T-helper 17 cell (primary cell): ENCODE measurements at regions not wholly inside any gene's neighbourhood (a gene's known extent, or its start where the extent isn't known, plus 50 kb on each side); places are given as distances from the start of the nearest gene placed in this dataset.

Experiments
- ATAC-seq: fragments of 150-1000 bp; cut with Tn5 transposase; 2 replicates; pipeline ENCODE4 v1.10.0; 2021; ENCODE audit warnings: mild to moderate bottlenecking, moderate library complexity
- DNase-seq, 3 donors: peaks; one replicate each; pipeline versions ENCODE4 v3.0.0 to v3.0.0-alpha.2; 2020 to 2021
- H3K9me3 ChIP-seq: one replicate; pipeline ENCODE4 v1.7.0; 2013; ENCODE audit warnings: low read length, mild to moderate bottlenecking; ENCODE audit not compliant: control insufficient read depth, poor library complexity, severe bottlenecking
- H3K27ac Mint-ChIP-seq: one replicate; pipeline ENCODE4 v1.8.0; 2022; ENCODE audit warnings: mild to moderate bottlenecking, moderate library complexity, mixed read lengths
- H3K27me3 Mint-ChIP-seq: one replicate; pipeline ENCODE4 v1.8.0; 2022; ENCODE audit warnings: mixed read lengths
- H3K36me3 Mint-ChIP-seq: one replicate; pipeline ENCODE4 v1.8.0; 2022; ENCODE audit warnings: low read depth, mixed read lengths
- H3K4me1 Mint-ChIP-seq: one replicate; pipeline ENCODE4 v1.8.0; 2022; ENCODE audit warnings: mild to moderate bottlenecking, mixed read lengths
- H3K4me3 Mint-ChIP-seq: one replicate; pipeline ENCODE4 v1.8.0; 2022; ENCODE audit warnings: mild to moderate bottlenecking, moderate library complexity, mixed read lengths

- no peaks in the 10 kb centered on the region for H3K9me3 ChIP-seq
- H3K4me3 Mint-ChIP-seq, result no peak overlapping the region
- H3K36me3 Mint-ChIP-seq, result no peaks in the 10 kb centered on the region
- no peak for DNase-seq
- ATAC-seq, result no peak
- H3K27ac Mint-ChIP-seq, result no peak overlapping the region
- H3K4me1 Mint-ChIP-seq, result no peaks in the 10 kb centered on the region
- H3K27me3 Mint-ChIP-seq, result no peaks in the 10 kb centered on the region
Observed at GRCh38 chr3:174620855-174621472, 238.2 kb upstream of the NAALADL2 start.

GRCh38 chr3:174633342-174633741, 225.8 kb upstream of the NAALADL2 start:
- Mint-ChIP-seq H3K27me3 (no peaks in the 10 kb centered on the region), H3K4me1 (no peaks in the 10 kb centered on the region), H3K36me3 (no peaks in the 10 kb centered on the region), H3K4me3 (no peak overlapping the region), H3K27ac (no peak overlapping the region)
- ATAC-seq (no peak), DNase-seq (no peak)
- H3K9me3 ChIP-seq, result no peaks in the 10 kb centered on the region

- H3K36me3 Mint-ChIP-seq, result no peaks in the 10 kb centered on the region
- H3K4me3 Mint-ChIP-seq, result no peak overlapping the region
- DNase-seq (no peak), ATAC-seq (no peak)
- no peaks in the 10 kb centered on the region for H3K27me3 Mint-ChIP-seq
- H3K9me3 ChIP-seq, result no peaks in the 10 kb centered on the region
- H3K4me1 Mint-ChIP-seq, result no peaks in the 10 kb centered on the region
- no peak overlapping the region for H3K27ac Mint-ChIP-seq
Observed at GRCh38 chr3:174636451-174636850, 222.7 kb upstream of the NAALADL2 start.

- H3K27me3 Mint-ChIP-seq, result no peaks in the 10 kb centered on the region
- H3K27ac Mint-ChIP-seq, result no peak overlapping the region
- no peaks in the 10 kb centered on the region for H3K9me3 ChIP-seq
- H3K4me3 Mint-ChIP-seq, result no peak overlapping the region
- no peaks in the 10 kb centered on the region for H3K4me1 Mint-ChIP-seq
- ATAC-seq (no peak), DNase-seq (no peak)
- no peaks in the 10 kb centered on the region for H3K36me3 Mint-ChIP-seq
Observed at GRCh38 chr3:174639406-174639805, 219.7 kb upstream of the NAALADL2 start.

GRCh38 chr3:174639970-174640369, 219.2 kb upstream of the NAALADL2 start:
- Mint-ChIP-seq H3K27ac (no peak overlapping the region), H3K4me3 (no peak overlapping the region), H3K27me3 (no peaks in the 10 kb centered on the region), H3K4me1 (no peaks in the 10 kb centered on the region), H3K36me3 (no peaks in the 10 kb centered on the region)
- ATAC-seq (no peak), DNase-seq (no peak)
- no peaks in the 10 kb centered on the region for H3K9me3 ChIP-seq

- no peak for ATAC-seq
- no peaks in the 10 kb centered on the region for H3K9me3 ChIP-seq
- DNase-seq, result no peak
- no peak overlapping the region for H3K4me3 Mint-ChIP-seq
- H3K27ac Mint-ChIP-seq, result no peak overlapping the region
- H3K27me3 Mint-ChIP-seq, result no peaks in the 10 kb centered on the region
- no peaks in the 10 kb centered on the region for H3K36me3 Mint-ChIP-seq
- H3K4me1 Mint-ChIP-seq, result no peaks in the 10 kb centered on the region
Observed at GRCh38 chr3:174640932-174641331, 218.2 kb upstream of the NAALADL2 start.

GRCh38 chr3:174644287-174644686, 214.8 kb upstream of the NAALADL2 start:
- Mint-ChIP-seq H3K36me3 (no peaks in the 10 kb centered on the region), H3K27ac (no peak overlapping the region), H3K27me3 (no peaks in the 10 kb centered on the region), H3K4me1 (no peaks in the 10 kb centered on the region), H3K4me3 (no peak overlapping the region)
- no peak for ATAC-seq
- no peaks in the 10 kb centered on the region for H3K9me3 ChIP-seq
- DNase-seq, result no peak

GRCh38 chr3:174651951-174652350, 207.2 kb upstream of the NAALADL2 start:
- Mint-ChIP-seq H3K27ac (no peak overlapping the region), H3K36me3 (no peaks in the 10 kb centered on the region), H3K4me1 (no peaks in the 10 kb centered on the region), H3K27me3 (no peaks in the 10 kb centered on the region), H3K4me3 (no peak overlapping the region)
- no peaks in the 10 kb centered on the region for H3K9me3 ChIP-seq
- no peak for DNase-seq
- no peak for ATAC-seq

- Mint-ChIP-seq H3K36me3 (no peaks in the 10 kb centered on the region), H3K4me1 (no peaks in the 10 kb centered on the region), H3K27ac (no peak overlapping the region), H3K4me3 (no peak overlapping the region), H3K27me3 (no peaks in the 10 kb centered on the region)
- DNase-seq (no peak), ATAC-seq (no peak)
- no peaks in the 10 kb centered on the region for H3K9me3 ChIP-seq
Observed at GRCh38 chr3:174659511-174659910, 199.6 kb upstream of the NAALADL2 start.

- DNase-seq (no peak), ATAC-seq (no peak)
- no peaks in the 10 kb centered on the region for H3K27me3 Mint-ChIP-seq
- H3K36me3 Mint-ChIP-seq, result no peaks in the 10 kb centered on the region
- H3K9me3 ChIP-seq, result no peaks in the 10 kb centered on the region
- no peaks in the 10 kb centered on the region for H3K4me1 Mint-ChIP-seq
- no peak overlapping the region for H3K27ac Mint-ChIP-seq
- no peak overlapping the region for H3K4me3 Mint-ChIP-seq
Observed at GRCh38 chr3:174662653-174663052, 196.5 kb upstream of the NAALADL2 start.

- no peaks in the 10 kb centered on the region for H3K9me3 ChIP-seq
- Mint-ChIP-seq H3K4me3 (no peak overlapping the region), H3K4me1 (no peaks in the 10 kb centered on the region), H3K27me3 (no peaks in the 10 kb centered on the region), H3K27ac (no peak overlapping the region), H3K36me3 (no peaks in the 10 kb centered on the region)
- ATAC-seq (no peak), DNase-seq (no peak)
Observed at GRCh38 chr3:174667386-174667785, 191.7 kb upstream of the NAALADL2 start.

GRCh38 chr3:174675406-174675805, 183.7 kb upstream of the NAALADL2 start:
- no peak for ATAC-seq
- H3K9me3 ChIP-seq, result no peaks in the 10 kb centered on the region
- Mint-ChIP-seq H3K36me3 (no peaks in the 10 kb centered on the region), H3K4me3 (no peak overlapping the region), H3K27me3 (no peaks in the 10 kb centered on the region), H3K4me1 (no peaks in the 10 kb centered on the region), H3K27ac (no peak overlapping the region)
- DNase-seq, result no peak

GRCh38 chr3:174681784-174682183, 177.3 kb upstream of the NAALADL2 start:
- no peaks in the 10 kb centered on the region for H3K4me1 Mint-ChIP-seq
- H3K9me3 ChIP-seq, result no peaks in the 10 kb centered on the region
- H3K4me3 Mint-ChIP-seq, result no peak overlapping the region
- ATAC-seq (no peak), DNase-seq (no peak)
- no peak overlapping the region for H3K27ac Mint-ChIP-seq
- H3K27me3 Mint-ChIP-seq, result no peaks in the 10 kb centered on the region
- no peaks in the 10 kb centered on the region for H3K36me3 Mint-ChIP-seq

- no peak for ATAC-seq
- no peaks in the 10 kb centered on the region for H3K36me3 Mint-ChIP-seq
- H3K4me3 Mint-ChIP-seq, result no peak overlapping the region
- no peaks in the 10 kb centered on the region for H3K9me3 ChIP-seq
- no peak overlapping the region for H3K27ac Mint-ChIP-seq
- no peaks in the 10 kb centered on the region for H3K27me3 Mint-ChIP-seq
- no peak for DNase-seq
- no peaks in the 10 kb centered on the region for H3K4me1 Mint-ChIP-seq
Observed at GRCh38 chr3:174685796-174686195, 173.3 kb upstream of the NAALADL2 start.
